Heart right ventricle (tissue), 16 donors: ENCODE measurements at regions not wholly inside any gene's neighbourhood (a gene's known extent, or its start where the extent isn't known, plus 50 kb on each side); places are given as distances from the start of the nearest gene placed in this dataset.

ENCODE experiments used
- ATAC-seq, 8 donors: fragments of 200-7000 bp; cut with Tn5 transposase; one replicate each; pipeline ENCODE4 v1.9.1; 2020; ENCODE audit warnings: mild to moderate bottlenecking in 8 of 8, moderate library complexity in 8 of 8, moderate number of reproducible peaks in 1 of 8
- DNase-seq, 2 donors: peaks; one replicate each; pipeline ENCODE4 v3.0.0-alpha.2; 2020
- H3K27ac ChIP-seq, 10 donors: fragments of 200-600 bp; sonication (generic) in 2 of 10; one replicate each; pipeline versions ENCODE4 v1.5.0 to v1.8.0; 2020 to 2022; ENCODE audit warnings: mild to moderate bottlenecking in 3 of 10
- H3K27me3 ChIP-seq, 7 donors: fragments of 200-600 bp; one replicate each; pipeline ENCODE4 v1.8.0; 2021 to 2022; ENCODE audit warnings: mild to moderate bottlenecking in 2 of 7
- H3K36me3 ChIP-seq, 9 donors: fragments of 200-600 bp; sonication (generic) in 1 of 9; one replicate each; pipeline versions ENCODE4 v1.5.0 to v1.8.0; 2020 to 2022; ENCODE audit warnings: mild to moderate bottlenecking in 2 of 9
- H3K4me1 ChIP-seq, 9 donors: fragments of 200-600 bp; sonication (generic) in 1 of 9; one replicate each; pipeline versions ENCODE4 v1.5.0 to v1.8.0; 2020 to 2022; ENCODE audit warnings: mild to moderate bottlenecking in 4 of 9
- H3K4me3 ChIP-seq, 10 donors: fragments of 200-600 bp; sonication (generic) in 2 of 10; one replicate each; pipeline versions ENCODE4 v1.5.0 to v1.8.0; 2020 to 2022; ENCODE audit warnings: mild to moderate bottlenecking in 7 of 10, moderate library complexity in 2 of 10
- H3K9me3 ChIP-seq, 11 donors: fragments of 200-600 bp in 10 of 11; sonication (generic) in 2 of 11; one replicate each; pipeline versions ENCODE4 v1.5.0 to v1.8.0; 2013 to 2022; ENCODE audit warnings: mild to moderate bottlenecking in 2 of 11, control low read depth in 1 of 11, moderate library complexity in 1 of 11
- CTCF ChIP-seq, 9 donors: fragments of 200-600 bp; sonication (generic) in 2 of 9; IDR thresholded peaks; one replicate each; pipeline versions ENCODE4 v1.5.0 to v1.8.0; 2021 to 2022; ENCODE audit warnings: antibody characterized with exemption in 9 of 9, mild to moderate bottlenecking in 5 of 9, moderate library complexity in 1 of 9
- WGBS, 2 donors: extraction: QIAGEN DNeasy Blood & Tissue Kit; methylation state at CpG; one replicate each; pipeline ENCODE4 v1.1.7; 2013; ENCODE audit warnings: inconsistent platforms in 1 of 2; 5-methylcytosine and 5-hydroxymethylcytosine counted together
- intact Hi-C, 10 donors: fragments of 100-400 bp; cut with DNase I; formaldehyde crosslinking; loops; one replicate each; pipeline versions ENCODE4 v1.11.1 to v1.14.2; 2022
- donor health status: Arrhythmogenic right ventricular cardiomyopathy.
- donor health status: ischemic (EF 13 %, LVEDD 7.1; RV severe dilation, severe dysfunction).
- donor health status: healthy with polysubstance abuse.
- donor health status: DM: no; HTN: yes; CAD: no.
- donor health status: DM: no; HTN: no; CAD: no.
- donor health status: ischemic (EF 25% LVEDD 6.9; RV normal size, moderate dysfunction).
- donor health status: ischemic (EF 25% LVEDD 5.7; RV mildly dilated, moderate dysfunction).
- donor health status: healthy.
- donor health status: DM: yes; HTN: yes; CAD: no.
- donor health status: Ischemic cardiomyopathy.
- donor health status: ischemic (EF 35%, LVEDD 5.7; RV mildly dilated, moderate dysfunction).
- donor health status: nonischemic (EF 11% LVEDD 7.7; RV severe dilation, severe dysfunction).
- donor health status: DM: yes; HTN: yes; CAD: no.
- donor health status: PGD.
- donor health status: ischemic (EF 29% LVEDD 5.4; RV normal size, mild dysfunction).
- donor health status: nonischemic (EF 23%, LVEDD 6.1; RV moderate dilation, normal function).

- intact Hi-C loops, result no loop called here
- Histone ChIP-seq H3K9me3 (peaks cover 0 to 9% (median 0%) of the 10 kb centered on the region in 11 donors), H3K4me3 (no peak overlapping the region), H3K36me3 (no peaks in the 10 kb centered on the region), H3K4me1 (no peaks in the 10 kb centered on the region), H3K27me3 (no peaks in the 10 kb centered on the region), H3K27ac (no peak overlapping the region)
- TF ChIP-seq CTCF (IDR thresholded peaks at IDR 0.05), result no peak
- ATAC-seq (no peak), DNase-seq (no peak)
- WGBS, 2 donors, result 78 to 79% methylated on average over 3 of the region's 3 CpGs
These were observed 55.0 kb downstream of the SOX4 start for GRCh38 chr6:21648475-21649050.

GRCh38 chr6:21653323-21653722 lies 59.8 kb downstream of the SOX4 start:
- ATAC-seq (no peak), DNase-seq (no peak)
- peaks cover 0 to 9% (median 0%) of the 10 kb centered on the region in 11 donors for H3K9me3 ChIP-seq
- no peaks in the 10 kb centered on the region for H3K36me3 ChIP-seq
- no peaks in the 10 kb centered on the region for H3K4me1 ChIP-seq
- WGBS, 2 donors, result 69 to 94% methylated on average over 4 of the region's 4 CpGs
- TF ChIP-seq CTCF (IDR thresholded peaks at IDR 0.05), result no peak
- H3K27me3 ChIP-seq, result no peaks in the 10 kb centered on the region
- intact Hi-C loops, result no loop called here
- no peak overlapping the region for H3K27ac ChIP-seq
- H3K4me3 ChIP-seq, result no peak overlapping the region

GRCh38 chr6:21653905-21654304 lies 60.4 kb downstream of the SOX4 start:
- DNase-seq (no peak), ATAC-seq (no peak)
- Histone ChIP-seq H3K4me1 (no peaks in the 10 kb centered on the region), H3K36me3 (no peaks in the 10 kb centered on the region), H3K27me3 (no peaks in the 10 kb centered on the region), H3K27ac (no peak overlapping the region), H3K4me3 (no peak overlapping the region), H3K9me3 (peaks cover 0 to 9% (median 0%) of the 10 kb centered on the region in 11 donors)
- WGBS, 2 donors, result 81 to 85% methylated on average over 7 of the region's 7 CpGs
- no peak for TF ChIP-seq CTCF (IDR thresholded peaks at IDR 0.05)
- intact Hi-C loops, result no loop called here

- intact Hi-C loops, result no loop called here
These were observed 60.8 kb downstream of the SOX4 start for GRCh38 chr6:21654361-21654760.

More at GRCh38 chr6:21654361-21654760, 60.8 kb downstream of the SOX4 start:
- H3K27ac ChIP-seq, result no peak overlapping the region
- no peaks in the 10 kb centered on the region for H3K4me1 ChIP-seq
- H3K4me3 ChIP-seq, result no peak overlapping the region
- ATAC-seq, result no peak
- 96 to 99% methylated on average over 2 of the region's 2 CpGs for WGBS, 2 donors
- TF ChIP-seq CTCF (IDR thresholded peaks at IDR 0.05), result no peak
- no peaks in the 10 kb centered on the region for H3K27me3 ChIP-seq
- H3K36me3 ChIP-seq, result no peaks in the 10 kb centered on the region
- no peak for DNase-seq
- peaks cover 0 to 9% (median 0%) of the 10 kb centered on the region in 11 donors for H3K9me3 ChIP-seq
